Spleen (tissue), 11 donors: ENCODE measurements at regions not wholly inside any gene's neighbourhood (a gene's known extent, or its start where the extent isn't known, plus 50 kb on each side); places are given as distances from the start of the nearest gene placed in this dataset.

Experiments
- DNase-seq: peaks from one replicate; pipeline ENCODE4 v3.0.0-alpha.2; 2020
- H3K27ac ChIP-seq, 8 donors: fragments of 200-600 bp; sonication (generic) in 7 of 8; 1 replicate in 4 of 8; 2 replicates in 4 of 8; pipeline versions ENCODE4 v1.5.0 to v1.8.0; 2016 to 2021; ENCODE audit warnings: inconsistent platforms in 4 of 8, mild to moderate bottlenecking in 4 of 8, moderate library complexity in 1 of 8
- H3K27me3 ChIP-seq, 7 donors: fragments of 200-600 bp; sonication (generic) in 6 of 7; replicated peaks in 1 of 7; 1 replicate in 4 of 7; 2 replicates in 3 of 7; pipeline versions ENCODE4 v1.5.0 to v1.8.0; 2016 to 2021; ENCODE audit warnings: inconsistent platforms in 3 of 7, mild to moderate bottlenecking in 1 of 7
- H3K36me3 ChIP-seq, 6 donors: fragments of 200-600 bp; sonication (generic) in 5 of 6; 1 replicate in 4 of 6; 2 replicates in 2 of 6; pipeline versions ENCODE4 v1.5.0 to v1.8.0; 2016 to 2021; ENCODE audit warnings: inconsistent platforms in 2 of 6
- H3K4me1 ChIP-seq, 6 donors: fragments of 200-600 bp; sonication (generic) in 5 of 6; 1 replicate in 3 of 6; 2 replicates in 3 of 6; pipeline versions ENCODE4 v1.5.0 to v1.8.0; 2016 to 2021; ENCODE audit warnings: inconsistent platforms in 3 of 6
- H3K4me3 ChIP-seq, 8 donors: fragments of 200-600 bp; sonication (generic) in 7 of 8; 1 replicate in 4 of 8; 2 replicates in 4 of 8; pipeline versions ENCODE4 v1.5.0 to v1.8.0; 2016 to 2021; ENCODE audit warnings: inconsistent platforms in 4 of 8, mild to moderate bottlenecking in 4 of 8, moderate library complexity in 2 of 8
- H3K9me3 ChIP-seq, 8 donors: fragments of 200-600 bp; sonication (generic) in 7 of 8; 1 replicate in 4 of 8; 2 replicates in 4 of 8; pipeline versions ENCODE4 v1.5.0 to v1.8.0; 2016 to 2021; ENCODE audit warnings: inconsistent platforms in 4 of 8
- POLR2A ChIP-seq, 3 donors: fragments of 450-650 bp; IDR thresholded peaks; one replicate each; pipeline ENCODE4 v1.5.1; 2017; ENCODE audit warnings: antibody characterized with exemption in 3 of 3, mild to moderate bottlenecking in 1 of 3
- POLR2AphosphoS5 ChIP-seq, 3 donors: sonication (generic); formaldehyde crosslinking; IDR thresholded peaks; one replicate each; pipeline ENCODE4 v1.5.1; 2017; ENCODE audit warnings: antibody characterized with exemption in 3 of 3
- WGBS, 5 donors: extraction: QIAGEN DNeasy Blood & Tissue Kit in 3 of 5; methylation state at CpG; one replicate each; pipeline versions ENCODE4 v1.1.5 to v1.1.7; 2013 to 2018; 5-methylcytosine and 5-hydroxymethylcytosine counted together
- intact Hi-C: fragments of 100-400 bp; cut with DNase I; formaldehyde crosslinking; loops from one replicate; pipeline ENCODE4 v1.15.0; 2023; ENCODE audit warnings: low total_unique reads
- TF ChIP-seq, protein P1 (sequence below), 11 experiments: fragments of 200-600 bp in 7 of 11; fragments of 450-650 bp in 4 of 11; sonication (generic) in 4 of 11; IDR thresholded peaks in 8 of 11; conservative IDR thresholded peaks in 3 of 11; 1 replicate in 7 of 11; 2 replicates in 4 of 11; pipeline versions ENCODE4 v1.4.0 to v1.8.0; 2016 to 2021; ENCODE audit warnings: antibody characterized with exemption in 11 of 11, inconsistent platforms in 4 of 11, mild to moderate bottlenecking in 1 of 11
- donor health status: healthy with polysubstance abuse.
- donor health status: DM: no; HTN: no; CAD: no; lungs with moderate emphysema.
- donor health status: DM: no; HTN: no; CAD: no.
- donor health status: Bipolar disorder and iron deficiency.
- donor health status: healthy.
- donor health status: DM: no; HTN: no; CAD: no.
- donor health status: DM: yes; HTN: yes; CAD: no.

GRCh38 chr11:13117344-13117743 lies 108.2 kb downstream of the RASSF10 start:
- TF ChIP-seq POLR2A (IDR thresholded peaks at IDR 0.05) (no peak), POLR2AphosphoS5 (IDR thresholded peaks at IDR 0.05) (no peak)
- TF ChIP-seq, protein P1, sequence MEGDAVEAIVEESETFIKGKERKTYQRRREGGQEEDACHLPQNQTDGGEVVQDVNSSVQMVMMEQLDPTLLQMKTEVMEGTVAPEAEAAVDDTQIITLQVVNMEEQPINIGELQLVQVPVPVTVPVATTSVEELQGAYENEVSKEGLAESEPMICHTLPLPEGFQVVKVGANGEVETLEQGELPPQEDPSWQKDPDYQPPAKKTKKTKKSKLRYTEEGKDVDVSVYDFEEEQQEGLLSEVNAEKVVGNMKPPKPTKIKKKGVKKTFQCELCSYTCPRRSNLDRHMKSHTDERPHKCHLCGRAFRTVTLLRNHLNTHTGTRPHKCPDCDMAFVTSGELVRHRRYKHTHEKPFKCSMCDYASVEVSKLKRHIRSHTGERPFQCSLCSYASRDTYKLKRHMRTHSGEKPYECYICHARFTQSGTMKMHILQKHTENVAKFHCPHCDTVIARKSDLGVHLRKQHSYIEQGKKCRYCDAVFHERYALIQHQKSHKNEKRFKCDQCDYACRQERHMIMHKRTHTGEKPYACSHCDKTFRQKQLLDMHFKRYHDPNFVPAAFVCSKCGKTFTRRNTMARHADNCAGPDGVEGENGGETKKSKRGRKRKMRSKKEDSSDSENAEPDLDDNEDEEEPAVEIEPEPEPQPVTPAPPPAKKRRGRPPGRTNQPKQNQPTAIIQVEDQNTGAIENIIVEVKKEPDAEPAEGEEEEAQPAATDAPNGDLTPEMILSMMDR (IDR thresholded peaks at IDR 0.05 in 8 of 11, conservative IDR thresholded peaks at IDR 0.05 in 3 of 11): no peak
- no peak for DNase-seq
- H3K4me1 ChIP-seq: no peaks in the 10 kb centered on the region
- peaks cover 0 to 36% (median 0%) of the 10 kb centered on the region in 7 donors for H3K27me3 ChIP-seq
- 34 to 54% (median 41%) methylated on average over 4 of the region's 4 CpGs for WGBS, 5 donors
- H3K9me3 ChIP-seq: peaks cover 0 to under 1% (median 0%) of the 10 kb centered on the region in 8 donors
- intact Hi-C loops: no loop called here
- H3K4me3 ChIP-seq: no peak overlapping the region
- no peaks in the 10 kb centered on the region for H3K36me3 ChIP-seq
- H3K27ac ChIP-seq: no peak overlapping the region

GRCh38 chr11:13118194-13118593 lies 109.1 kb downstream of the RASSF10 start:
- whole genome bisulfite sequencing, 5 donors: 61 to 80% (median 70%) methylated on average over 5 of the region's 5 CpGs

GRCh38 chr11:13118650-13119049 lies 109.5 kb downstream of the RASSF10 start:
- 70 to 85% (median 82%) methylated on average over 3 of the region's 3 CpGs for WGBS, 5 donors
- intact Hi-C loops: no loop called here
- Histone ChIP-seq H3K27me3 (peaks cover 0 to 38% (median 0%) of the 10 kb centered on the region in 7 donors), H3K4me1 (no peaks in the 10 kb centered on the region), H3K27ac (no peak overlapping the region), H3K9me3 (peaks cover 0 to 13% (median 4%) of the 10 kb centered on the region in 8 donors), H3K36me3 (no peaks in the 10 kb centered on the region), H3K4me3 (no peak overlapping the region)
- TF ChIP-seq POLR2A (IDR thresholded peaks at IDR 0.05): no peak
- no peak for TF ChIP-seq POLR2AphosphoS5 (IDR thresholded peaks at IDR 0.05)
- TF ChIP-seq, protein P1 (IDR thresholded peaks at IDR 0.05 in 8 of 11, conservative IDR thresholded peaks at IDR 0.05 in 3 of 11): no peak
- DNase-seq: no peak

More at GRCh38 chr11:13118194-13118593, 109.1 kb downstream of the RASSF10 start:
- no peak for TF ChIP-seq POLR2A (IDR thresholded peaks at IDR 0.05)
- TF ChIP-seq POLR2AphosphoS5 (IDR thresholded peaks at IDR 0.05): no peak
- TF ChIP-seq, protein P1 (IDR thresholded peaks at IDR 0.05 in 8 of 11, conservative IDR thresholded peaks at IDR 0.05 in 3 of 11): no peak
- DNase-seq: no peak
- peaks cover 0 to 9% (median 3%) of the 10 kb centered on the region in 8 donors for H3K9me3 ChIP-seq
- peaks cover 0 to 38% (median 0%) of the 10 kb centered on the region in 7 donors for H3K27me3 ChIP-seq
- H3K27ac ChIP-seq: no peak overlapping the region
- no peaks in the 10 kb centered on the region for H3K36me3 ChIP-seq
- intact Hi-C loops: no loop called here
- no peak overlapping the region for H3K4me3 ChIP-seq
- H3K4me1 ChIP-seq: no peaks in the 10 kb centered on the region

DNA sequence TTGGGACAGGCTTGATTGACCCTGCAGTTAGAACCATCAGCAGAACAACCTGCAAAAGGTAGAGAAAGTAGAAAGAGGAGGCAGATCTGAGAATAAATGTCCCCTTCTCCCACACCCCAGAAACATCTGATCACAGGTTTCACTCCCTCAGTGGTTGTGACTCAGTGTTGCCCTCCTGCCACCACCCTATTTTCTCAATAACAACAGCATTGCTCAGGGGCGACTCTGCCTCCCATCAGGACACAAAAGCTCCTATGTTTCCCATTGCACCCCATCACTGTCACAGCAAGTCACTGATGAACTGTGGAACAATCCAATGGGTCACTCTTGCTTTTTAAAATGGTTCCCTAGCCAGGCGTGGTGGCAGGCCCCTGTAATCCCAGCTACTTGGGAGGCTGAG lies 110.2 kb downstream of the RASSF10 start:
- H3K9me3 ChIP-seq: peaks cover 0 to 13% (median 4%) of the 10 kb centered on the region in 8 donors
- H3K4me3 ChIP-seq: no peak overlapping the region
- no peaks in the 10 kb centered on the region for H3K4me1 ChIP-seq
- peaks cover 0 to 34% (median 0%) of the 10 kb centered on the region in 7 donors for H3K27me3 ChIP-seq
- no peaks in the 10 kb centered on the region for H3K36me3 ChIP-seq
- 84 to 94% (median 85%) methylated on average over 2 of the region's 2 CpGs for WGBS, 5 donors
- no peak overlapping the region for H3K27ac ChIP-seq
- TF ChIP-seq POLR2AphosphoS5 (IDR thresholded peaks at IDR 0.05): no peak
- intact Hi-C loops: no loop called here
- no peak for DNase-seq
